Esophagus squamous epithelium (tissue), 4 donors: ENCODE measurements at regions not wholly inside any gene's neighbourhood (a gene's known extent, or its start where the extent isn't known, plus 50 kb on each side); places are given as distances from the start of the nearest gene placed in this dataset.

ENCODE experiments used
- CTCF ChIP-seq, 6 experiments: fragments of 450-650 bp in 4 of 6; fragments of 200-600 bp in 2 of 6; sonication (generic) in 2 of 6; IDR thresholded peaks; one replicate each; pipeline ENCODE4 v1.5.1; 2016 to 2019; ENCODE audit warnings: antibody characterized with exemption in 6 of 6, mild to moderate bottlenecking in 4 of 6, moderate library complexity in 4 of 6
- POLR2A ChIP-seq, 4 donors: fragments of 450-650 bp; IDR thresholded peaks; one replicate each; pipeline ENCODE4 v1.6.1; 2017; ENCODE audit warnings: antibody characterized with exemption in 4 of 4, mild to moderate bottlenecking in 4 of 4, moderate library complexity in 3 of 4

GRCh38 chr2:236400046-236400574 lies 135.9 kb upstream of the ASB18 start:
- TF ChIP-seq CTCF (IDR thresholded peaks at IDR 0.05) (no peak), POLR2A (IDR thresholded peaks at IDR 0.05) (no peak)
